ENCODE measurements at regions not wholly inside any gene's neighbourhood (a gene's known extent, or its start where the extent isn't known, plus 50 kb on each side); places are given as distances from the start of the nearest gene placed in this dataset.

- Histone ChIP-seq H2AFZ (ENCODE audit: low read length) (peak overlapping the region; percentile 5; the same call in 1 of the 2 replicates), H3K9me3 (ENCODE audit: low read length) (no peaks in the 10 kb centered on the region), H3K27ac (ENCODE audit: low read depth, low read length, poor library complexity, severe bottlenecking) (no peak overlapping the region), H3K36me3 (ENCODE audit: insufficient read depth, low read length) (no peaks in the 10 kb centered on the region), H3K4me2 (ENCODE audit: low read length) (no peak overlapping the region), H4K20me1 (ENCODE audit: insufficient read depth, low read length) (no peaks in the 10 kb centered on the region), H3K79me2 (ENCODE audit: insufficient read depth, low read depth, low read length) (no peaks in the 10 kb centered on the region), H3K9me2 (ENCODE audit: insufficient read depth, low read length) (no peaks in the 10 kb centered on the region), H3K4me1 (ENCODE audit: insufficient read depth, low read length, poor library complexity, severe bottlenecking) (no peaks in the 10 kb centered on the region), H3K4me3 (ENCODE audit: low read depth, low read length, poor library complexity, severe bottlenecking) (no peak overlapping the region)
- intact Hi-C loops (cut with micrococcal nuclease; ENCODE audit: unreplicated experiment) = loop anchor here (5.0 kb wide), 1 partner anchor 806 kb away; no protein-coding TSS in a partner anchor
- peak; percentile 40 for DNase-seq (ENCODE audit: low spot score)
- POLR2A ChIA-PET = interaction anchor here (0.7 kb wide), 1 partner anchor 42 kb away, joined by 3 read pairs; no protein-coding TSS in a partner anchor
- peak; percentile 73 for TF ChIP-seq CTCF (conservative IDR thresholded peaks at IDR 0.05; ENCODE audit: low read length)
- no peak for TF ChIP-seq EZH2phosphoT487 (IDR thresholded peaks at IDR 0.05; ENCODE audit: borderline replicate concordance, low read depth, low read length)
- CTCF ChIA-PET (ENCODE audit: unreplicated experiment) = no interaction called here
- BruUV-seq (replicated peaks) = no TSS peak
These were observed 54.5 kb upstream of the FST start for GRCh38 chr5:53425687-53426511.

GRCh38 chr5:53426512-53426830 is 54.0 kb upstream of the FST start:
- Histone ChIP-seq H3K36me3 (ENCODE audit: insufficient read depth, low read length) (no peaks in the 10 kb centered on the region), H3K4me2 (ENCODE audit: low read length) (no peak overlapping the region), H3K4me3 (ENCODE audit: low read depth, low read length, poor library complexity, severe bottlenecking) (no peak overlapping the region), H4K20me1 (ENCODE audit: insufficient read depth, low read length) (no peaks in the 10 kb centered on the region), H3K9me3 (ENCODE audit: low read length) (no peaks in the 10 kb centered on the region), H3K79me2 (ENCODE audit: insufficient read depth, low read depth, low read length) (no peaks in the 10 kb centered on the region), H3K27ac (ENCODE audit: low read depth, low read length, poor library complexity, severe bottlenecking) (no peak overlapping the region), H3K4me1 (ENCODE audit: insufficient read depth, low read length, poor library complexity, severe bottlenecking) (no peaks in the 10 kb centered on the region), H3K9me2 (ENCODE audit: insufficient read depth, low read length) (no peaks in the 10 kb centered on the region), H2AFZ (ENCODE audit: low read length) (peak overlapping the region; percentile 5; the same call in 1 of the 2 replicates)
- intact Hi-C loops (cut with micrococcal nuclease; ENCODE audit: unreplicated experiment) = loop anchor here (5.0 kb wide), 1 partner anchor 806 kb away; no protein-coding TSS in a partner anchor
- no peak for TF ChIP-seq CTCF (conservative IDR thresholded peaks at IDR 0.05; ENCODE audit: low read length)
- TF ChIP-seq EZH2phosphoT487 (IDR thresholded peaks at IDR 0.05; ENCODE audit: borderline replicate concordance, low read depth, low read length) = no peak
- ChIA-PET POLR2A (no interaction called here), CTCF (ENCODE audit: unreplicated experiment) (no interaction called here)
- no TSS peak for BruUV-seq (replicated peaks)
- no peak for DNase-seq (ENCODE audit: low spot score)

- Histone ChIP-seq H3K9me3 (ENCODE audit: low read length) (no peaks in the 10 kb centered on the region), H3K4me1 (ENCODE audit: insufficient read depth, low read length, poor library complexity, severe bottlenecking) (no peaks in the 10 kb centered on the region), H3K79me2 (ENCODE audit: insufficient read depth, low read depth, low read length) (no peaks in the 10 kb centered on the region), H3K9me2 (ENCODE audit: insufficient read depth, low read length) (no peaks in the 10 kb centered on the region), H4K20me1 (ENCODE audit: insufficient read depth, low read length) (no peaks in the 10 kb centered on the region), H3K27ac (ENCODE audit: low read depth, low read length, poor library complexity, severe bottlenecking) (no peak overlapping the region), H3K36me3 (ENCODE audit: insufficient read depth, low read length) (no peaks in the 10 kb centered on the region), H3K4me2 (ENCODE audit: low read length) (no peak overlapping the region), H2AFZ (ENCODE audit: low read length) (0 out of 2 replicates have a peak overlapping the region, but pooled peaks have one; percentile 5), H3K4me3 (ENCODE audit: low read depth, low read length, poor library complexity, severe bottlenecking) (no peak overlapping the region)
- intact Hi-C loops (cut with micrococcal nuclease; ENCODE audit: unreplicated experiment) = loop anchor here (5.0 kb wide), 1 partner anchor 805 kb away; no protein-coding TSS in a partner anchor
- CTCF ChIA-PET (ENCODE audit: unreplicated experiment) = no interaction called here
- BruUV-seq (replicated peaks) = no TSS peak
- no peak for DNase-seq (ENCODE audit: low spot score)
- POLR2A ChIA-PET = no interaction called here
- no peak for TF ChIP-seq EZH2phosphoT487 (IDR thresholded peaks at IDR 0.05; ENCODE audit: borderline replicate concordance, low read depth, low read length)
- TF ChIP-seq CTCF (conservative IDR thresholded peaks at IDR 0.05; ENCODE audit: low read length) = no peak
These were observed 53.6 kb upstream of the FST start for GRCh38 chr5:53426878-53427277.

Measured in OCI-LY7 (cell line).